ENCODE measurements at regions not wholly inside any gene's neighbourhood (a gene's known extent, or its start where the extent isn't known, plus 50 kb on each side); places are given as distances from the start of the nearest gene placed in this dataset.

GRCh38 chr9:102669220-102669619 lies 325.9 kb upstream of the CYLC2 start:
- TF ChIP-seq, protein P1, sequence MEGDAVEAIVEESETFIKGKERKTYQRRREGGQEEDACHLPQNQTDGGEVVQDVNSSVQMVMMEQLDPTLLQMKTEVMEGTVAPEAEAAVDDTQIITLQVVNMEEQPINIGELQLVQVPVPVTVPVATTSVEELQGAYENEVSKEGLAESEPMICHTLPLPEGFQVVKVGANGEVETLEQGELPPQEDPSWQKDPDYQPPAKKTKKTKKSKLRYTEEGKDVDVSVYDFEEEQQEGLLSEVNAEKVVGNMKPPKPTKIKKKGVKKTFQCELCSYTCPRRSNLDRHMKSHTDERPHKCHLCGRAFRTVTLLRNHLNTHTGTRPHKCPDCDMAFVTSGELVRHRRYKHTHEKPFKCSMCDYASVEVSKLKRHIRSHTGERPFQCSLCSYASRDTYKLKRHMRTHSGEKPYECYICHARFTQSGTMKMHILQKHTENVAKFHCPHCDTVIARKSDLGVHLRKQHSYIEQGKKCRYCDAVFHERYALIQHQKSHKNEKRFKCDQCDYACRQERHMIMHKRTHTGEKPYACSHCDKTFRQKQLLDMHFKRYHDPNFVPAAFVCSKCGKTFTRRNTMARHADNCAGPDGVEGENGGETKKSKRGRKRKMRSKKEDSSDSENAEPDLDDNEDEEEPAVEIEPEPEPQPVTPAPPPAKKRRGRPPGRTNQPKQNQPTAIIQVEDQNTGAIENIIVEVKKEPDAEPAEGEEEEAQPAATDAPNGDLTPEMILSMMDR (IDR thresholded peaks at IDR 0.05), result no peak
- no peak for TF ChIP-seq EZH2 (IDR thresholded peaks at IDR 0.05; ENCODE audit: borderline replicate concordance, insufficient read depth, low read depth, low read length, poor library complexity, severe bottlenecking)

Data from B cell (primary cell).